ENCODE measurements at regions not wholly inside any gene's neighbourhood (a gene's known extent, or its start where the extent isn't known, plus 50 kb on each side); places are given as distances from the start of the nearest gene placed in this dataset.
A peak's percentile ranks its signal among the peaks of the same experiment; 100 is the strongest.

DNA sequence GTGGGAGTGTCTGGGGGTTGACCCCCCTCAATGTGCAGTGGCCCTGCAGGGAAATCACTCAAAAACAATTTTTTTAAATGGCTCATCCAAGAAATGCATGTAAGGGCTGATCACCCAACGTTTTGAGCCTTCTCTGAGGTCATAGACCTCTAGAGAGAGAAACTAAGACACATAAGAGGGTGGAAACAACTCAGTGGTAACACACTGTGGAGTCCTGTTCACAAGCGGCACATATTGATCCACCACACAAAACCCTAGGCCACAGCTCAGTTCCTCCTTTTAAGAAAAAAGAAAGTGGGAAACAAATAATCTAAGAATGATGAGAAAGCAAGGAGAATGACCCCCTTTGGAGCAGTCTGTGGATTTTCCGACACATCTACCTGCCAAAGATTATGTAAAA lies 83.0 kb upstream of the METAP2 start:
- H3K4me3 ChIP-seq, result no peak overlapping the region
- intact Hi-C loops (cut with DNase I), result no loop called here
- no peak for TF ChIP-seq CTCF (IDR thresholded peaks at IDR 0.05)
- TF ChIP-seq POLR2A (IDR thresholded peaks at IDR 0.05), result no peak
- H3K36me3 ChIP-seq, result no peaks in the 10 kb centered on the region
- H3K9me3 ChIP-seq, result peaks cover 0 to 17% (median 0%) of the 10 kb centered on the region in 12 donors
- H3K27me3 ChIP-seq, result peaks cover 0 to 4% (median 0%) of the 10 kb centered on the region in 9 donors
- WGBS, 4 donors, result 69 to 77% (median 73%) methylated on average over 3 of the region's 3 CpGs
- H3K4me1 ChIP-seq, result peaks cover 0 to 3% (median 0%) of the 10 kb centered on the region in 12 donors
- no peak for DNase-seq
- no peak overlapping the region for H3K27ac ChIP-seq
- no peak for ATAC-seq

DNA sequence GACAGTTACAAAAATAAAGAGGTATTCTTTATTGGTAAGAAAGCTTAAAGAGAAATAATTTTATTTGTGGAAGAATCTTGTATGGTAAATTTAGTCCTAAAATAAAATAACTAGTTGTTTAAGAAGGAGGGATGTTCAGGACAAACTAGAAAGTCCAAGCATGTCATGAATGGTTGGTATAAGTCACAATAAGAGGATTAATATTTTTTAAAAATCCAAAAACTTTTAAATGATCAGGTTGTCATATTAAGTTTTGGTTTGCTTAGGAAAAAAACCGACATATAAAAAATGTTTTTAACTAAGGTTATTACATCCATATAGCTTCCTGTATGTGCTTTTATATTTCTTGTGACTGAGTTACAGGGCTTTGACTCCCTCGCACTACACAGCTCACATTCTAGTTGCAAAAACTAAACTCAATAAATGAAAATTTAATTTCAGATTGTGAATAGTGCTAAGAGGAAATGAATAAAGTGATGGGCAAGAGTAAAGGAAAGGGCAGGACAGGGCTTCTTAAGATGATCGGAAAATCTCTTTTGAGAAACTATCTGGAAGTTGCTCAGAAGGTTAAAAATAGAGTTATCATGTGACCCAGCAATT lies 80.7 kb upstream of the METAP2 start:
- Histone ChIP-seq H3K27me3 (peaks cover 0 to 8% (median 0%) of the 10 kb centered on the region in 9 donors), H3K4me3 (no peak overlapping the region), H3K36me3 (no peaks in the 10 kb centered on the region), H3K9me3 (peaks cover 0 to 17% (median 0%) of the 10 kb centered on the region in 12 donors), H3K4me1 (no peaks in the 10 kb centered on the region), H3K27ac (no peak overlapping the region)
- intact Hi-C loops (cut with DNase I), result no loop called here
- WGBS, 4 donors, result 83 to 91% (median 87%) methylated on average over 3 of the region's 3 CpGs
- ATAC-seq (no peak), DNase-seq (no peak)
- TF ChIP-seq POLR2A (IDR thresholded peaks at IDR 0.05) (no peak), CTCF (IDR thresholded peaks at IDR 0.05) (no peak)

GRCh38 chr12:95395696-95396095 lies 78.3 kb upstream of the METAP2 start:
- ATAC-seq, result no peak
- H3K4me3 ChIP-seq, result no peak overlapping the region
- WGBS, 4 donors, result 48 to 54% (median 49%) methylated on average over 1 of the region's 1 CpG
- intact Hi-C loops (cut with DNase I), result no loop called here
- H3K9me3 ChIP-seq, result peaks cover 0 to 17% (median 0%) of the 10 kb centered on the region in 12 donors
- H3K27ac ChIP-seq, result no peak overlapping the region
- H3K4me1 ChIP-seq, result no peaks in the 10 kb centered on the region
- no peak for TF ChIP-seq CTCF (IDR thresholded peaks at IDR 0.05)
- no peak for TF ChIP-seq POLR2A (IDR thresholded peaks at IDR 0.05)
- DNase-seq, result no peak
- H3K36me3 ChIP-seq, result no peaks in the 10 kb centered on the region
- H3K27me3 ChIP-seq, result peaks cover 0 to 8% (median 0%) of the 10 kb centered on the region in 9 donors

DNA sequence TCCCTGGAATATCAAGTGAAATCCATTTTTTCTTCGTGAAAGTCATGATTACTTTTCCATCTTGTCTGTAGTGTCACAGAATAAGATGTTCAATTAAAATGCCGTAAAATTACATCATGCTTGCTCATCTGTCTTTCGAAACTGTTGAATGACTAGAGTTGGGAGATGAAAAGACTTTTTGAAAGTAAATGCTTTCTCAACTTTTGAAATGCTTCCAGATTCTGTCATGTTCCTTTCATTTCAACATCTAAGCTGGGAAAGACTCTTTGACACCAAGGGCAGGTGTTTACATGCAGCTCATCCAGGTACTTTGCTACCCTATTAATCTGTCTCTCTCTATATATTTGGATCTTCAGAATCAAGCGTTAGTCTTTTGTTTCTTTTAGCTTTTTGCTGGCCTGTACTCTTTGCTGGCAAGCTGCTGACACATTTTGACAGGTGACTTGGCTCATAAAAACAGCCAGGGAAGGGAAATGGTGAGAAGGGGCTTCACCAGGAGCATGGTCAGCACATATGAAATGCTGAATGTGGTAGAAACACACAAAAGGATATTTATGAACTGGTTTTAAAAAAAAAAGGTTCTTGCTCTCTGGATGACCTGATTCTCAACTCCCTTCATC lies 77.0 kb upstream of the METAP2 start:
- peak overlapping the region in 1 of 12 donors; percentile 14 for H3K27ac ChIP-seq
- no peaks in the 10 kb centered on the region for H3K36me3 ChIP-seq
- no peaks in the 10 kb centered on the region for H3K4me1 ChIP-seq
- H3K4me3 ChIP-seq, result no peak overlapping the region
- TF ChIP-seq POLR2A (IDR thresholded peaks at IDR 0.05), result no peak
- no peak for TF ChIP-seq CTCF (IDR thresholded peaks at IDR 0.05)
- peaks cover 0 to 8% (median 0%) of the 10 kb centered on the region in 9 donors for H3K27me3 ChIP-seq
- WGBS, 4 donors, result 68 to 74% (median 73%) methylated on average over 4 of the region's 4 CpGs
- ATAC-seq (no peak), DNase-seq (no peak)
- peaks cover 0 to 17% (median 0%) of the 10 kb centered on the region in 12 donors for H3K9me3 ChIP-seq
- intact Hi-C loops (cut with DNase I), result no loop called here
